K562 (cell line): ENCODE measurements at regions not wholly inside any gene's neighbourhood (a gene's known extent, or its start where the extent isn't known, plus 50 kb on each side); places are given as distances from the start of the nearest gene placed in this dataset.

Experiments
- ATAC-seq: fragments of 200-7000 bp; cut with Tn5 transposase; 3 replicates; pipeline ENCODE4 v1.9.1; 2020; ENCODE audit warnings: moderate library complexity
- BruUV-seq: library from RNA; stranded (reverse); fragments of 400-500 nt; replicated peaks from 2 replicates; lab custom pipeline; 2021; lab: Mats Ljungman, UMichigan
- CTCF ChIA-PET: fragments of 300-600 bp; formaldehyde crosslinking; extraction: SDS; loops from one replicate; lab custom pipeline; 2021; ENCODE audit warnings: low intra/inter-chr PET ratio; lab: Yijun Ruan, JAX
- POLR2A ChIA-PET: fragments of 300-600, 350-650 bp; sonication (Branson Sonifier 250); formaldehyde crosslinking; extraction: SDS; loops from one replicate; lab custom pipeline; 2021; ENCODE audit warnings: antibody characterized with exemption, inconsistent platforms; lab: Yijun Ruan, JAX
- DNase-seq, 4 experiments: peaks; one replicate each; pipeline versions ENCODE4 v3.0.0 to v3.0.0-alpha.2; 2011 to 2018; ENCODE audit warnings: low spot score in 3 of 4, mixed read lengths in 3 of 4; ENCODE audit errors: extremely low read depth in 1 of 4
- FAIRE-seq: peaks from 2 replicates; lab custom pipeline; 2011; peaks lifted over from hg19 to GRCh38; lab: Jason Lieb, UNC
- H2AFZ ChIP-seq: 2 replicates; pipeline ENCODE4 v1.6.0; 2011; ENCODE audit warnings: low read depth, low read length, control low read depth, inconsistent platforms
- H3K27ac ChIP-seq: fragments of 200-600 bp; 3 replicates; pipeline ENCODE4 v1.8.0; 2011; ENCODE audit warnings: low read depth, mild to moderate bottlenecking, control low read depth, inconsistent platforms, low read length, moderate library complexity, mixed read lengths; ENCODE audit errors: extremely low read depth
- H3K27me3 ChIP-seq, 2 experiments: fragments of 300-600 bp in 1 of 2; 2 replicates in 1 of 2; 3 replicates in 1 of 2; pipeline versions ENCODE4 v1.6.0 to v1.8.0; 2011; ENCODE audit warnings: inconsistent platforms in 2 of 2, low read length in 2 of 2, mild to moderate bottlenecking in 1 of 2, mixed read lengths in 1 of 2, moderate library complexity in 1 of 2; ENCODE audit not compliant: control insufficient read depth in 2 of 2, insufficient read depth in 2 of 2
- H3K36me3 ChIP-seq: fragments of 300-600 bp; 3 replicates; pipeline ENCODE4 v1.8.0; 2011; ENCODE audit warnings: mild to moderate bottlenecking, low read length, inconsistent platforms; ENCODE audit not compliant: control insufficient read depth, insufficient read depth
- H3K4me1 ChIP-seq, 2 experiments: fragments of 200-600 bp in 1 of 2; replicated peaks in 1 of 2; 2 replicates in 1 of 2; 3 replicates in 1 of 2; pipeline versions ENCODE4 v1.5.1 to v1.8.0; 2011; ENCODE audit warnings: inconsistent platforms in 2 of 2, low read length in 2 of 2, mild to moderate bottlenecking in 1 of 2, mixed read lengths in 1 of 2, moderate library complexity in 1 of 2; ENCODE audit not compliant: control insufficient read depth in 2 of 2, insufficient read depth in 2 of 2
- H3K4me2 ChIP-seq: 2 replicates; pipeline ENCODE4 v1.6.1; 2011; ENCODE audit warnings: low read length, control low read depth, inconsistent platforms, mixed read lengths; ENCODE audit not compliant: insufficient read depth
- H3K4me3 ChIP-seq: fragments of 200-600 bp; sonication (generic), shearing (Covaris generic); 2 replicates; pipeline ENCODE4 v1.5.1; 2016; ENCODE audit warnings: control low read depth, inconsistent platforms
- H3K79me2 ChIP-seq: fragments of 200-600 bp; 3 replicates; pipeline ENCODE4 v1.8.0; 2011; ENCODE audit warnings: low read length, inconsistent platforms; ENCODE audit not compliant: control insufficient read depth, insufficient read depth
- H3K9ac ChIP-seq, 2 experiments: 2 replicates each; pipeline versions ENCODE4 v1.6.0 to v1.6.1; 2011; ENCODE audit warnings: low read depth in 2 of 2, low read length in 2 of 2, control low read depth in 1 of 2, inconsistent platforms in 1 of 2, mild to moderate bottlenecking in 1 of 2, mixed read lengths in 1 of 2; ENCODE audit not compliant: insufficient read depth in 1 of 2
- H3K9me1 ChIP-seq: one replicate; pipeline ENCODE4 v1.6.0; 2011; ENCODE audit warnings: inconsistent platforms, mild to moderate bottlenecking, low read length, moderate library complexity; ENCODE audit not compliant: control insufficient read depth, insufficient read depth
- H3K9me3 ChIP-seq: replicated peaks from 2 replicates; pipeline ENCODE4 v1.5.1; 2011; ENCODE audit warnings: low read depth, low read length, inconsistent platforms; ENCODE audit not compliant: control insufficient read depth, insufficient read depth
- H4K20me1 ChIP-seq: replicated peaks from 2 replicates; pipeline ENCODE4 v1.6.1; 2011; ENCODE audit warnings: low read length, inconsistent platforms, mixed read lengths; ENCODE audit not compliant: control insufficient read depth, insufficient read depth
- BACH1 ChIP-seq: fragments of 200-800 bp; sonication (Bioruptor generic); IDR thresholded peaks from 2 replicates; pipeline ENCODE4 v1.6.1; 2016; ENCODE audit warnings: missing genetic modification characterization, missing compliant biosample characterization
- CTBP1 ChIP-seq: fragments of 450-650 bp; IDR thresholded peaks from 2 replicates; pipeline ENCODE4 v1.6.1; 2016; ENCODE audit warnings: borderline replicate concordance
- SLC30A9 ChIP-seq: fragments of 250-450 bp; sonication (Bioruptor Pico); IDR thresholded peaks from 2 replicates; pipeline ENCODE4 v1.8.0; 2022; ENCODE audit warnings: mild to moderate bottlenecking, moderate library complexity
- TRIM25 ChIP-seq: fragments of 450-650 bp; IDR thresholded peaks from 2 replicates; pipeline ENCODE4 v1.7.0; 2016; ENCODE audit warnings: borderline replicate concordance
- ZNF217 ChIP-seq: sonication (generic); formaldehyde crosslinking; IDR thresholded peaks from 2 replicates; pipeline ENCODE4 v1.8.0; 2022; ENCODE audit warnings: mild to moderate bottlenecking, missing genetic modification reagents
- WGBS: fragments of 100-300 bp; shearing (Covaris generic); methylation state at CpG from one replicate; pipeline ENCODE4 v1.1.6; 2016; ENCODE audit warnings: low coverage, mixed read lengths; ENCODE audit not compliant: insufficient coverage; ENCODE audit errors: missing lambda C conversion rate; 5-methylcytosine and 5-hydroxymethylcytosine counted together
- in situ Hi-C: fragments of 300-500 bp; cut with MboI; formaldehyde crosslinking; loops from 4 replicates; pipeline ENCODE4 v1.15.0; 2018; ENCODE audit warnings: inconsistent platforms, mixed read lengths
- intact Hi-C: fragments of 100-400 bp; cut with micrococcal nuclease; formaldehyde crosslinking; loops from 2 replicates; pipeline ENCODE4 v1.14.2; 2022

- Histone ChIP-seq H4K20me1 (no peaks in the 10 kb centered on the region), H3K27me3 (peaks cover 0 to 22% of the 10 kb centered on the region in 2 experiments; a peak in 3 of 5 replicates), H3K9ac (no peak overlapping the region), H3K4me3 (no peak overlapping the region), H3K36me3 (no peaks in the 10 kb centered on the region), H3K9me3 (no peaks in the 10 kb centered on the region), H3K27ac (no peak overlapping the region), H3K9me1 (no peaks in the 10 kb centered on the region), H3K4me2 (no peak overlapping the region), H2AFZ (no peak overlapping the region), H3K79me2 (no peaks in the 10 kb centered on the region), H3K4me1 (no peaks in the 10 kb centered on the region)
- 0% methylated on average over 7 of the region's 7 CpGs for WGBS
- CTCF ChIA-PET, result no interaction called here
- ATAC-seq (no peak), DNase-seq (no peak), FAIRE-seq (no peak)
- POLR2A ChIA-PET, result no interaction called here
- in situ Hi-C loops, result no loop called here
- TF ChIP-seq TRIM25, result no peak
- TF ChIP-seq BACH1 (tag), result no peak
- TF ChIP-seq CTBP1, result no peak
- no peak for TF ChIP-seq ZNF217 (CRISPR knock-in tag)
- TF ChIP-seq SLC30A9 (CRISPR knock-in tag), result no peak
- no TSS peak for BruUV-seq
- intact Hi-C loops, result no loop called here
Measured at GRCh38 chr20:47851774-47852173, 66.5 kb upstream of the SULF2 start.
